GM21447 (cell line): ENCODE measurements at regions not wholly inside any gene's neighbourhood (a gene's known extent, or its start where the extent isn't known, plus 50 kb on each side); places are given as distances from the start of the nearest gene placed in this dataset.
"Not testable (repeated sequence)": the region's sequence is repeated elsewhere in the genome, so short reads cannot be mapped to it uniquely, and the experiment has no call there.

Experiments used
- ATAC-seq: cut with Tn5 transposase; IDR thresholded peaks from one replicate; pipeline ENCODE4 v1.9.1; 2021; ENCODE audit not compliant: unreplicated experiment

GRCh38 chr7:76735668-76736067 lies 108.6 kb upstream of the POMZP3 start:
- ATAC-seq, result not testable (repeated sequence)

GRCh38 chr7:76728571-76728974 lies 101.5 kb upstream of the POMZP3 start:
- ATAC-seq, result not testable (repeated sequence)

- not testable (repeated sequence) for ATAC-seq
Measured at GRCh38 chr7:76723928-76724327, 96.8 kb upstream of the POMZP3 start.

- ATAC-seq, result not testable (repeated sequence)
Measured at GRCh38 chr7:76716551-76716950, 89.5 kb upstream of the POMZP3 start.

GRCh38 chr7:76712926-76713325 lies 85.8 kb upstream of the POMZP3 start:
- not testable (repeated sequence) for ATAC-seq

- ATAC-seq, result not testable (repeated sequence)
Measured at GRCh38 chr7:76711648-76712047, 84.6 kb upstream of the POMZP3 start.

- not testable (repeated sequence) for ATAC-seq
Measured at GRCh38 chr7:76709703-76710102, 82.6 kb upstream of the POMZP3 start.

GRCh38 chr7:76708446-76708845 lies 81.4 kb upstream of the POMZP3 start:
- ATAC-seq, result not testable (repeated sequence)

GRCh38 chr7:76703815-76704214 lies 76.7 kb upstream of the POMZP3 start:
- ATAC-seq, result not testable (repeated sequence)

GRCh38 chr7:76686277-76686676 lies 59.2 kb upstream of the POMZP3 start:
- not testable (repeated sequence) for ATAC-seq

- ATAC-seq, result not testable (repeated sequence)
Measured at GRCh38 chr7:76684737-76685136, 57.7 kb upstream of the POMZP3 start.

- ATAC-seq, result not testable (repeated sequence)
Measured at GRCh38 chr7:76683631-76684030, 56.6 kb upstream of the POMZP3 start.

- ATAC-seq, result not testable (repeated sequence)
Measured at GRCh38 chr7:76681810-76682209, 54.7 kb upstream of the POMZP3 start.

GRCh38 chr7:76679174-76679573 lies 52.1 kb upstream of the POMZP3 start:
- ATAC-seq, result not testable (repeated sequence)

- not testable (repeated sequence) for ATAC-seq
Measured at GRCh38 chr7:76678500-76678899, 51.4 kb upstream of the POMZP3 start.

GRCh38 chr7:76676890-76677289 lies 49.8 kb upstream of the POMZP3 start:
- not testable (repeated sequence) for ATAC-seq
